SK-N-SH (cell line): ENCODE measurements at regions not wholly inside any gene's neighbourhood (a gene's known extent, or its start where the extent isn't known, plus 50 kb on each side); places are given as distances from the start of the nearest gene placed in this dataset.

Experiments
- CTCF ChIA-PET: fragments of 300-600, 350-600 bp; formaldehyde crosslinking; extraction: SDS; loops from one replicate; lab custom pipeline; 2021; lab: Yijun Ruan, JAX
- POLR2A ChIA-PET: fragments of 350-600 bp; sonication (Branson Sonifier 250); formaldehyde crosslinking; extraction: SDS; loops from one replicate; lab custom pipeline; 2020; ENCODE audit warnings: antibody characterized with exemption, inconsistent platforms; lab: Yijun Ruan, JAX
- DNase-seq: peaks from one replicate; pipeline ENCODE4 v3.0.0; 2012
- H2AFZ ChIP-seq: fragments of 200-600 bp; sonication (generic); 2 replicates; pipeline ENCODE4 v1.8.1; 2016; ENCODE audit warnings: antibody characterized with exemption, mild to moderate bottlenecking, low read depth
- H3F3A ChIP-seq: fragments of 200-600 bp; sonication (generic); replicated peaks from 2 replicates; pipeline ENCODE3; 2016; ENCODE audit warnings: antibody characterized with exemption, mild to moderate bottlenecking; ENCODE audit not compliant: insufficient read depth
- H3K27ac ChIP-seq, 2 experiments: fragments of 200-500 bp in 1 of 2; fragments of 200-600 bp in 1 of 2; sonication (Bioruptor generic) in 1 of 2; sonication (generic), shearing (Covaris generic) in 1 of 2; 2 replicates each; pipeline versions ENCODE4 v1.5.1 to v1.6.1; 2014 to 2016; ENCODE audit warnings: low read depth in 2 of 2, inconsistent platforms in 1 of 2, low read length in 1 of 2, mild to moderate bottlenecking in 1 of 2, mixed read lengths in 1 of 2
- H3K27me3 ChIP-seq: fragments of 200-600 bp; sonication (generic), shearing (Covaris generic); 2 replicates; pipeline ENCODE4 v1.6.1; 2016; ENCODE audit warnings: mixed run types; ENCODE audit not compliant: insufficient read depth
- H3K36me3 ChIP-seq, 2 experiments: fragments of 200-500 bp in 1 of 2; fragments of 200-600 bp in 1 of 2; sonication (Bioruptor generic) in 1 of 2; sonication (generic) in 1 of 2; replicated peaks in 1 of 2; 2 replicates each; pipeline versions ENCODE3 to v1.5.1; 2014 to 2016; ENCODE audit warnings: low read length in 1 of 2, mild to moderate bottlenecking in 1 of 2; ENCODE audit not compliant: insufficient read depth in 2 of 2, control insufficient read depth in 1 of 2
- H3K4me1 ChIP-seq, 2 experiments: fragments of 200-500 bp in 1 of 2; fragments of 200-600 bp in 1 of 2; sonication (Bioruptor generic) in 1 of 2; sonication (generic), shearing (Covaris generic) in 1 of 2; 2 replicates each; pipeline versions ENCODE4 v1.5.1 to v1.6.1; 2014 to 2016; ENCODE audit warnings: low read depth in 1 of 2, low read length in 1 of 2, mixed run types in 1 of 2; ENCODE audit not compliant: insufficient read depth in 2 of 2, control insufficient read depth in 1 of 2
- H3K4me2 ChIP-seq: fragments of 200-600 bp; sonication (generic), shearing (Covaris generic); 2 replicates; pipeline ENCODE4 v1.6.1; 2017; ENCODE audit warnings: mixed run types
- H3K4me3 ChIP-seq, 2 experiments: fragments of 200-500 bp in 1 of 2; fragments of 200-600 bp in 1 of 2; sonication (Bioruptor generic) in 1 of 2; sonication (generic), shearing (Covaris generic) in 1 of 2; 2 replicates each; pipeline versions ENCODE4 v1.5.1 to v1.8.1; 2014 to 2016; ENCODE audit warnings: low read depth in 2 of 2, inconsistent platforms in 1 of 2, low read length in 1 of 2, mild to moderate bottlenecking in 1 of 2, mixed read lengths in 1 of 2, moderate library complexity in 1 of 2
- H3K79me2 ChIP-seq: fragments of 200-600 bp; sonication (generic); 2 replicates; pipeline ENCODE4 v1.8.1; 2017; ENCODE audit warnings: mild to moderate bottlenecking; ENCODE audit not compliant: insufficient read depth
- H3K9ac ChIP-seq: fragments of 200-600 bp; sonication (generic); 2 replicates; pipeline ENCODE4 v1.6.1; 2017; ENCODE audit warnings: mixed run types
- H3K9me2 ChIP-seq: fragments of 200-600 bp; sonication (generic); 2 replicates; pipeline ENCODE4 v1.6.1; 2017; ENCODE audit warnings: mixed run types
- H3K9me3 ChIP-seq: fragments of 200-600 bp; sonication (generic); 2 replicates; pipeline ENCODE4 v1.6.1; 2017; ENCODE audit warnings: mixed run types, mild to moderate bottlenecking, moderate library complexity
- H4K20me1 ChIP-seq: fragments of 200-600 bp; sonication (generic); 2 replicates; pipeline ENCODE4 v1.6.1; 2017; ENCODE audit warnings: mild to moderate bottlenecking, mixed run types; ENCODE audit not compliant: insufficient read depth
- CHD2 ChIP-seq: fragments of 150-350 bp; IDR thresholded peaks from 2 replicates; pipeline ENCODE4 v1.6.1; 2018; ENCODE audit warnings: low read length; ENCODE audit not compliant: partially characterized antibody
- EP300 ChIP-seq, 2 experiments: IDR thresholded peaks; 2 replicates each; pipeline versions ENCODE4 v1.4.0 to v1.6.1; 2012; ENCODE audit warnings: borderline replicate concordance in 1 of 2, low read depth in 1 of 2, low read length in 1 of 2
- FOSL2 ChIP-seq: IDR thresholded peaks from 2 replicates; pipeline ENCODE4 v1.4.0; 2012; ENCODE audit warnings: low read depth, mild to moderate bottlenecking, moderate library complexity, borderline replicate concordance
- FOXJ3 ChIP-seq: sonication (generic); formaldehyde crosslinking; IDR thresholded peaks from 2 replicates; pipeline ENCODE4 v1.5.1; 2020; ENCODE audit warnings: mild to moderate bottlenecking, missing genetic modification reagents
- FOXM1 ChIP-seq: IDR thresholded peaks from 2 replicates; pipeline ENCODE4 v1.4.0; 2012; ENCODE audit warnings: low read depth, mild to moderate bottlenecking
- GABPA ChIP-seq: IDR thresholded peaks from 2 replicates; pipeline ENCODE4 v1.4.0; 2012; ENCODE audit warnings: low read depth, mild to moderate bottlenecking
- JUND ChIP-seq: IDR thresholded peaks from 2 replicates; pipeline ENCODE4 v1.4.0; 2012
- MEF2A ChIP-seq: IDR thresholded peaks from 2 replicates; pipeline ENCODE4 v1.4.0; 2012; ENCODE audit warnings: low read depth, borderline replicate concordance
- MXI1 ChIP-seq: IDR thresholded peaks from 2 replicates; pipeline ENCODE4 v1.6.1; 2012; ENCODE audit warnings: mild to moderate bottlenecking, low read depth, low read length, improper control_type of control experiment
- NRF1 ChIP-seq: IDR thresholded peaks from 2 replicates; pipeline ENCODE4 v1.6.1; 2012; ENCODE audit warnings: low read depth, mild to moderate bottlenecking, low read length
- POLR2AphosphoS5 ChIP-seq: IDR thresholded peaks from 2 replicates; pipeline ENCODE4 v1.6.1; 2012; ENCODE audit warnings: low read depth, low read length
- RFX5 ChIP-seq: IDR thresholded peaks from 2 replicates; pipeline ENCODE4 v1.6.1; 2012; ENCODE audit warnings: mild to moderate bottlenecking, improper control_type of control experiment, low read length
- RXRA ChIP-seq: IDR thresholded peaks from 2 replicates; pipeline ENCODE4 v1.4.0; 2012; ENCODE audit warnings: low read depth, mild to moderate bottlenecking, borderline replicate concordance
- SMC3 ChIP-seq: IDR thresholded peaks from 2 replicates; pipeline ENCODE4 v1.6.1; 2012; ENCODE audit warnings: low read depth, low read length, improper control_type of control experiment
- TCF12 ChIP-seq: IDR thresholded peaks from 2 replicates; pipeline ENCODE4 v1.4.0; 2012
- YY1 ChIP-seq: IDR thresholded peaks from 2 replicates; pipeline ENCODE4 v1.4.0; 2012; ENCODE audit warnings: low read depth, mild to moderate bottlenecking
- WGBS: methylation state at CpG from one replicate; pipeline ENCODE4 v1.1.6; 2017; ENCODE audit warnings: low lambda C conversion rate; 5-methylcytosine and 5-hydroxymethylcytosine counted together
- TF ChIP-seq, protein P1 (sequence below): fragments of 150-350 bp; IDR thresholded peaks from 2 replicates; pipeline ENCODE4 v1.6.1; 2016; ENCODE audit warnings: mild to moderate bottlenecking, low read depth, low read length
- TF ChIP-seq, protein P2 (sequence below): IDR thresholded peaks from 2 replicates; pipeline ENCODE4 v1.4.0; 2012; ENCODE audit warnings: low read depth
- TF ChIP-seq, protein P3 (sequence below): fragments of 200-600 bp; sonication (generic); IDR thresholded peaks from 2 replicates; pipeline ENCODE4 v1.6.1; 2017; ENCODE audit warnings: antibody characterized with exemption, mild to moderate bottlenecking, moderate library complexity
- TF ChIP-seq, protein P4 (sequence below): IDR thresholded peaks from 2 replicates; pipeline ENCODE4; 2012

DNA sequence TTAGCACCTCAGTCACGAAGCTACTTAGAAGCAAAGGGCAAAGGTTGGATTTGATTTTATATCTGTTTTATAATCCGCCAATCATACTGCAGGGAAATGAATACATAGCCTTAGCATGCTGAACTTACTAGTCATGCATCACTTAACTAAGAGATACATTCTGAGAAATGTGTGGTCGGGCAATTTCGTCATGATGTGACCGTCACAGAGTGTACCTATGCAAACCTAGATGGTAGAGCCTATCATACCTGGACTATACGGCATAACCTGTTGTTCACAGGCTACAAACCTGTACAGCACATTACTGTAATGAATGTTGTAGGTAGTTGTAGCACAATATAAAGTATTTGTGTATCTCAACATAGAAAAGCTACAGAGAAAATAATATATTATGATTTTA is 345.2 kb upstream of the RGS17 start:
- 82% methylated on average over 6 of the region's 6 CpGs for WGBS
- no peaks in the 10 kb centered on the region for H3F3A ChIP-seq
- H3K27ac ChIP-seq = no peak overlapping the region
- H3K9me3 ChIP-seq = no peaks in the 10 kb centered on the region
- H3K9me2 ChIP-seq = no peaks in the 10 kb centered on the region
- H3K9ac ChIP-seq = no peak overlapping the region
- no peak overlapping the region for H3K4me3 ChIP-seq
- no peak for DNase-seq
- H3K27me3 ChIP-seq = no peaks in the 10 kb centered on the region
- TF ChIP-seq YY1 (no peak), POLR2AphosphoS5 (no peak), FOXJ3 (CRISPR knock-in tag) (no peak), MEF2A (no peak), SMC3 (no peak), NRF1 (no peak), MXI1 (no peak), GABPA (no peak), EP300 (IDR thresholded peaks at IDR 0.05; ENCODE audit: borderline replicate concordance in 1 of 2, low read depth in 1 of 2, low read length in 1 of 2) (no peak)
- TF ChIP-seq, protein P1, sequence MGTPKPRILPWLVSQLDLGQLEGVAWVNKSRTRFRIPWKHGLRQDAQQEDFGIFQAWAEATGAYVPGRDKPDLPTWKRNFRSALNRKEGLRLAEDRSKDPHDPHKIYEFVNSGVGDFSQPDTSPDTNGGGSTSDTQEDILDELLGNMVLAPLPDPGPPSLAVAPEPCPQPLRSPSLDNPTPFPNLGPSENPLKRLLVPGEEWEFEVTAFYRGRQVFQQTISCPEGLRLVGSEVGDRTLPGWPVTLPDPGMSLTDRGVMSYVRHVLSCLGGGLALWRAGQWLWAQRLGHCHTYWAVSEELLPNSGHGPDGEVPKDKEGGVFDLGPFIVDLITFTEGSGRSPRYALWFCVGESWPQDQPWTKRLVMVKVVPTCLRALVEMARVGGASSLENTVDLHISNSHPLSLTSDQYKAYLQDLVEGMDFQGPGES = no peak
- POLR2A ChIA-PET = no interaction called here
- H3K4me1 ChIP-seq = no peaks in the 10 kb centered on the region
- H3K36me3 ChIP-seq = no peaks in the 10 kb centered on the region
- H3K79me2 ChIP-seq = no peaks in the 10 kb centered on the region
- no peak overlapping the region for H2AFZ ChIP-seq
- H4K20me1 ChIP-seq = no peaks in the 10 kb centered on the region
- CTCF ChIA-PET = no interaction called here
- no peak overlapping the region for H3K4me2 ChIP-seq

DNA sequence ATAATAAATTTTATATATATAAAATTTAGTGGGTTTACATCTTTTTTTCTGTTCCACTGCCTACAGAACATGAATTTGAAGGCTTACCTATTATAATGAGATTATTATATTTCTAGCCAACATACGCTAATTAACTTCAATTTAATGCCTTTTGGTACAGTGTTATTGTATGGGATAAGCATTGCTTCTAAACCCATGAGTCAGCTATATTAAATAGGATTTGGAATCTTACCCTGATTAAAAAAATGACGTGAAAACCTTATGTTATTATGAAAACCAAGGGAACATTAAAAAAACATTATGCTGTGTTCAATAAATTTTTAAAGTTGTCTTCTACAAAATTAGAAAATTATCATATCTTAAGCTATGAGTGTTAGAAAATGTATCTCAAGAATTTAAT is 334.0 kb upstream of the RGS17 start:
- no peaks in the 10 kb centered on the region for H3K4me1 ChIP-seq
- TF ChIP-seq RFX5 (no peak), JUND (no peak), CHD2 (no peak), FOXM1 (no peak)
- TF ChIP-seq, all 33 proteins: peak for 0
- 63% methylated on average over 2 of the region's 2 CpGs for WGBS
- Histone ChIP-seq H3K27me3 (no peaks in the 10 kb centered on the region), H3K36me3 (no peaks in the 10 kb centered on the region), H3F3A (no peaks in the 10 kb centered on the region), H3K9me2 (no peaks in the 10 kb centered on the region), H4K20me1 (no peaks in the 10 kb centered on the region), H3K4me3 (no peak overlapping the region), H3K79me2 (no peaks in the 10 kb centered on the region), H3K9ac (no peak overlapping the region), H3K27ac (no peak overlapping the region), H3K4me2 (no peak overlapping the region), H3K9me3 (no peaks in the 10 kb centered on the region), H2AFZ (no peak overlapping the region)
- ChIA-PET CTCF (no interaction called here), POLR2A (no interaction called here)
- no peak for DNase-seq

DNA sequence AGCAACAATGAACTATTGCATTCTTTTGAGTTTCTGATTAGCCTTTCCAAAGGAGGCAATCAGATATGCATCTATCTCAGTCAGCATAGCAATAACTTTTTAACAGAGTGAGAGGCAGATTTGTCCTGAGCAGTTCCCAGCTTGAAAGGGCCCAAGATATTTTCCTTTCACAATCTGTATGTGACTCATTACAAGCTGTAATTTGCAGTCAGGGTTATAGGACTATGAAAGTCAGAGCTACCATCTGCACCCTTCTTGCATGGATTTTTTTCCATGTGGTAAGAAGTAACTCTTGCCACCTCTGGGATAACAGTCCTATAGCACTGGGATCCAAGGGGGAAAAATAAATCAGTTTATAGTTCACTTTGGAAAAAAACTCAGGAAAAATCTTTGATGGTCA is 318.2 kb upstream of the RGS17 start:
- Histone ChIP-seq H3K9ac (no peak overlapping the region), H3K4me1 (no peaks in the 10 kb centered on the region), H3K27me3 (no peaks in the 10 kb centered on the region), H3K79me2 (no peaks in the 10 kb centered on the region), H3K4me3 (no peak overlapping the region), H3K4me2 (no peak overlapping the region), H3F3A (no peaks in the 10 kb centered on the region), H2AFZ (no peak overlapping the region), H3K9me3 (no peaks in the 10 kb centered on the region), H3K9me2 (no peaks in the 10 kb centered on the region), H4K20me1 (no peaks in the 10 kb centered on the region), H3K27ac (no peak overlapping the region), H3K36me3 (no peaks in the 10 kb centered on the region)
- no peak for DNase-seq
- POLR2A ChIA-PET = no interaction called here
- CTCF ChIA-PET = interaction anchor here (0.7 kb wide), 1 partner anchor 47 kb away, joined by 4 read pairs; no protein-coding TSS in a partner anchor
- TF ChIP-seq SMC3 = no peak
- TF ChIP-seq GABPA = no peak
- no peak for TF ChIP-seq FOSL2
- TF ChIP-seq MEF2A = no peak
- TF ChIP-seq, protein P2, sequence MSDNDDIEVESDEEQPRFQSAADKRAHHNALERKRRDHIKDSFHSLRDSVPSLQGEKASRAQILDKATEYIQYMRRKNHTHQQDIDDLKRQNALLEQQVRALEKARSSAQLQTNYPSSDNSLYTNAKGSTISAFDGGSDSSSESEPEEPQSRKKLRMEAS = no peak
- TF ChIP-seq, protein P3, sequence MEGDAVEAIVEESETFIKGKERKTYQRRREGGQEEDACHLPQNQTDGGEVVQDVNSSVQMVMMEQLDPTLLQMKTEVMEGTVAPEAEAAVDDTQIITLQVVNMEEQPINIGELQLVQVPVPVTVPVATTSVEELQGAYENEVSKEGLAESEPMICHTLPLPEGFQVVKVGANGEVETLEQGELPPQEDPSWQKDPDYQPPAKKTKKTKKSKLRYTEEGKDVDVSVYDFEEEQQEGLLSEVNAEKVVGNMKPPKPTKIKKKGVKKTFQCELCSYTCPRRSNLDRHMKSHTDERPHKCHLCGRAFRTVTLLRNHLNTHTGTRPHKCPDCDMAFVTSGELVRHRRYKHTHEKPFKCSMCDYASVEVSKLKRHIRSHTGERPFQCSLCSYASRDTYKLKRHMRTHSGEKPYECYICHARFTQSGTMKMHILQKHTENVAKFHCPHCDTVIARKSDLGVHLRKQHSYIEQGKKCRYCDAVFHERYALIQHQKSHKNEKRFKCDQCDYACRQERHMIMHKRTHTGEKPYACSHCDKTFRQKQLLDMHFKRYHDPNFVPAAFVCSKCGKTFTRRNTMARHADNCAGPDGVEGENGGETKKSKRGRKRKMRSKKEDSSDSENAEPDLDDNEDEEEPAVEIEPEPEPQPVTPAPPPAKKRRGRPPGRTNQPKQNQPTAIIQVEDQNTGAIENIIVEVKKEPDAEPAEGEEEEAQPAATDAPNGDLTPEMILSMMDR = no peak
- TF ChIP-seq, protein P4, sequence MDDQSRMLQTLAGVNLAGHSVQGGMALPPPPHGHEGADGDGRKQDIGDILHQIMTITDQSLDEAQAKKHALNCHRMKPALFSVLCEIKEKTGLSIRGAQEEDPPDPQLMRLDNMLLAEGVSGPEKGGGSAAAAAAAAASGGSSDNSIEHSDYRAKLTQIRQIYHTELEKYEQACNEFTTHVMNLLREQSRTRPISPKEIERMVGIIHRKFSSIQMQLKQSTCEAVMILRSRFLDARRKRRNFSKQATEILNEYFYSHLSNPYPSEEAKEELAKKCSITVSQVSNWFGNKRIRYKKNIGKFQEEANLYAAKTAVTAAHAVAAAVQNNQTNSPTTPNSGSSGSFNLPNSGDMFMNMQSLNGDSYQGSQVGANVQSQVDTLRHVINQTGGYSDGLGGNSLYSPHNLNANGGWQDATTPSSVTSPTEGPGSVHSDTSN = no peak
- TF ChIP-seq, protein P1 = no peak
- TF ChIP-seq RFX5 = no peak
- TF ChIP-seq JUND = no peak
- no peak for TF ChIP-seq TCF12
- TF ChIP-seq RXRA = no peak
